NCI-H510A treated with DMSO at 0.1 percent for 48 hours (cell line): ENCODE measurements at regions not wholly inside any gene's neighbourhood (a gene's known extent, or its start where the extent isn't known, plus 50 kb on each side); places are given as distances from the start of the nearest gene placed in this dataset.

ENCODE experiments used
- DNase-seq: peaks from one replicate; lab custom pipeline; 2025; lab: John Stamatoyannopoulos, UW

GRCh38 chr2:138440759-138441158, 60.8 kb upstream of the SPOPL start:
- no peak for DNase-seq

GRCh38 chr2:138441916-138442315, 59.7 kb upstream of the SPOPL start:
- no peak for DNase-seq

- DNase-seq, result no peak
Measured at GRCh38 chr2:138444411-138444810, 57.2 kb upstream of the SPOPL start.

GRCh38 chr2:138445227-138445626, 56.3 kb upstream of the SPOPL start:
- DNase-seq, result no peak

GRCh38 chr2:138446043-138446442, 55.5 kb upstream of the SPOPL start:
- no peak for DNase-seq

GRCh38 chr2:138447889-138448570, 53.5 kb upstream of the SPOPL start:
- DNase-seq, result no peak
